ENCODE measurements at regions not wholly inside any gene's neighbourhood (a gene's known extent, or its start where the extent isn't known, plus 50 kb on each side); places are given as distances from the start of the nearest gene placed in this dataset.

DNA sequence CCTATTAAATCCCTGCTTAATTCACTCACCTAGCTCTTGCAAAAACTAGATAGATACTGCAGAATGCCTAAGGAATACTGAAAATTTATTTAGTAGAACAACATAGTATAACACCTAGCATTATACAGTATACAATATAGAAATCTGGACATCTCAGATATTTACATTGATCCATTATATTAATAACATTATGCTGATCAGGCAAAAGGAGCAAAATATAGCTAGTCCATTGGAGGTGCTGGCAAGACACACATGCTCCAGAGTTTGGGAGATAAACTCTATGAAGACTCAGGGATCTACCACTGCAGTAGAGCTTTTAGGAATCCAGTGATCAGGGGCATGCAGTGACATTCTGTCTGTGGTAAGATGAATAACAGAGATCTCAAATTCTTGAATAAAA, 357.6 kb downstream of the TBC1D4 start:
- no peak for DNase-seq

DNA sequence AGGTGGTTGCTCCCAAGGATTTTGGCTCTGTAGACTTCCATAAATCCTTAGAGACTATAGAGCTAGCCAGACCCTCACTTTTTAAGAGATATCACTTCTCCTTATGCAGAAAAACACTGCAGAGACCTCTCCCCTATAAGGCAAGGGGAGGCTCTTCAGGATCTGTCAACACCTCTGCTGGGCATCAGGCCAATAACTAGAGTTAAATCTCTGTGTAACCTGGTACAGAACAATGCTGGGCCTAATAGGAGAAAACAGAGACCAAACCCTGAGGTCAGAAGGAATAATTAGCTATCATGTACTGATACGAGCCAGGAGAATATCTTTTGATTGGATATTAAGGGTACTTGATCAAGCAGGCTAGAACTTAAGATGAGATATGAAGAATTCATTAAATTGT, 358.5 kb downstream of the TBC1D4 start:
- no peak for DNase-seq

DNA sequence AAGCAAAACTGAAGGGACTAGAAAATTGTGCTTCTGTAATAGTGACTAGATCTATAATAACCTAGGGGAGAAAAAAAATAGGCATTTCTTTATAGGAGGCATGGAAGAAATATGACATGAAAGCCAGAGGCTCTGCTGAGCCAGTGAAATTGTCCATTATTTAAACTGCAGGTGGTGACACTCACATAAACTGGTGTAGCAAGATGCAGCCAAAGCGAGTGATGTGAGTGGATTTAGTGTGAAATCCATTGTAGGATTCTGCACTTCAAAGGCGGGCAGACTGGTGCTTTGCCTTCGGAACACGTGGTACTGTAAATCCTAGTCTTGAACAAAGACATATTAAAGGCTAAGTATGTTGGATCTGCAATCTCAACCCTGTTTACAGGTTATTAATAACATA, 361.9 kb downstream of the TBC1D4 start:
- DNase-seq: no peak

DNA sequence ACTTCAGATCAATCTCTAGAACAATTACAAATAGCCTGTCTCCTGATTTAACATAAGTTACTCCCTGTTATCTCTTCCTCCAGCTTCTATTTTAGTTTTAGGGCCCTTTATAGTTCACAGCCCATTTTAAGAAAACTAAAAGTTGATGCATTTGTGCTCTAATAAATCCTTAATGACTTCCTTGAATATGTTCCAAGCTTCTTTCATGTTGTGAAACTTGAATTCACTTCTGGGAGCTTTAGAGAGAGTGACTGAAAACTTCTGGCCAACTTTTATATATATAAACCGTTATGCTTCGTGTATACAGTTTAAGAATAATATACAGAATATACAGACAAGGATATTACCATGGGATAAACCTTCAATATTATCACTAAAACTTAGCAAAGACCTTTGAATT, 366.8 kb downstream of the TBC1D4 start:
- no peak for DNase-seq

DNA sequence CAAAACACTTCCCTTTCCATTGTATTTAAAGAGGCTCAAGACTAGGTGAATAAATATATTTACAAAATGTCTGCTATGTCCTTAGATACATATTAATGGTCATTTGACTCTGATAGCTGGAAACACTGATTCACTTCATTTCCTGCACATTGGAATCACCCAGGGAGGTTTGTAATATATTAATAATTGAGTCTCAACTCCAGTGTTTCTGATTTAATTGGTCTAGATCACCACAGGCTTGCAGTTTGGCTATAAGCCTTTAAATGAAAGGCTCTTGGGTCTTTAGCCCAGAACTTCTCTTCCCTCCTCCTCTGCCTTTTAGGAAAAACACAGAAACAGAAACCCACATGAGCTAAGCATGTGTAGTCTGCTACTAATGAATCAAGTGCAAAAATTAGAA, 378.0 kb downstream of the TBC1D4 start:
- no peak for DNase-seq

DNA sequence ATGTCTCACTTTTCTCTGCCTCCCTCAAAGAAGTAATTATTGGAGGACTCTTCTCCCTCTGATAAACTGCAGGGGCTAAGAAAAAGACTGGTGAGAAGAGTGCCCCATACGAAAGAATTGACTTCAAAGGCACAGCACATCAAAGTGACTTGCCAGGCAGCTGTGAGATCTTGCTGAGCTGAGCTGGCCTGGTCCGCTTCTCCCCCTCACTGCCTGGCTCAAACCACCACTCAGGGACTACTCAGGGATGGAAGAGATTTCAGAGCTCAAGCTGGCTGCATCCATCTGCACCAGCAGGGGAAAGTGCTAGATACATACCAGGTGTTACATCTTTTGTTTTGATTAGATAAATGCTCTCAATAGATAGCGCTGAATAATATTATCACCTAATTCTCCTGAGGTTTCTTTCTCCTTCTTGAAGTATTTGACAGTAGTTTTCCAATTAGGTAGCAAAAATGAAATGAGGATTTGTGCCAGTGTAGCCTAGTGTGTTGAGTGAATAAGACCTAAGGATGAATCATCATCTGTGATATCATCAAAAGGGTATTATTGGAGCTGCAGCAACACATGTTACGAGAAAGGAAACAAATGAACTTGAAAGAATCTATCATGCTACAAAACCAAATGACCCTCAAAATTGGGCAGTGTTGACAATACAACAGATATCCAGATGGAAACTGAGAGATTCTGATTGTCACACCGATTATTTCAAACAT, 379.8 kb downstream of the TBC1D4 start:
- DNase-seq: no peak

DNA sequence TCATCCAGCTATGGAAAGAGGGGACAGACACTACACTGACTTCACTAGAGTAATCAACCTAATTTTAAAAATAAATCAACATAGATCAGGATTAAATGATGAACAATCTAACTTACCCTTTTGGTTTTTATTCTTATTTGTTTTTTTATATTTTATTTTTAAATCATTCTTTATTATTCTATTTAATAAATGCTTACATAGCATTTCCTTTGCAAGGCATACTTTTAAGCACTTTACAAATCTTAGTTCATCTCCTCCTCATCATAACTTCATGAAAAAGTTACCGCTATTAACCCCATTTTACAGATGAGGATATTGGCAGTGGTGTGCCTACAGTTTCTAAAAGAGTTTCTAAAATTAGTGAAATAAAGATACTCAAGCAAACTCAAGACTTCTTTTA, 380.6 kb downstream of the TBC1D4 start:
- no peak for DNase-seq

DNA sequence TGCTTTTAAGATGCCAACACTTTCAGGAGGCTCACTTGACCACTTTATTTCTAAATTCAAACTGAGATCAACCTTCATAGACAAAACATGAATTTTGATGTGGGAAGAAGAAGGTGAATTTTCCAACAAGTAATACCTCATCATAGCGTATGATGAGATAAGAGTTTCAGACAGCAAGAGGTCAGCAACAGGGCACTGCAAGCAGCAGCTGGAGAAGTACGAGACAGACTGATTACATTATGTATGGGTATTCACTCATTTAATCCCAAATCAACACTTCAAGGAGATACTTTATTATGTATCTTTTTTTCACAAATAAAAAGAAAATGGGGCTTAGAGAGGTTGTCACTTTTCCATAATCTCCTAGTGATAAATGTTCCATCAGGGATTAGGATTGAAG, 389.8 kb downstream of the TBC1D4 start:
- DNase-seq: no peak

DNA sequence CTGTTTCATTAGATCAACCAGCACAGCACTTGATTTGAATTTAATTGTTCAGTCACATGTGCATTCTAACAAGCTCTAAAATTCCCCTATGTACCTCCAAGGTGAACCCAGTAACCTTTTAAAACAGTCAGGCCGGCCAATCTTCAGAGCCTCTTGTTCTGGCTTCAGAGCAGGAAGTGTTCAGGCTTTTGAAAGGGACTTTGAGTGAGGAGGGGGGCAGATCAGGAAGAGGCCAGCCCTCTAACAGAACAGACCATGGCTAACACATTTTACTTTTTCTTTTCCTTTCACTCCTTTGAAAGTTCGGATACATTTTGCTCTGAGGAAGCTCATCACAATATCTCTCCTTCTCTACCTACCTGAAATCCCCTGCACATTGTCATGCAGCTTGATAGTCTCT, 390.3 kb downstream of the TBC1D4 start:
- no peak for DNase-seq

DNA sequence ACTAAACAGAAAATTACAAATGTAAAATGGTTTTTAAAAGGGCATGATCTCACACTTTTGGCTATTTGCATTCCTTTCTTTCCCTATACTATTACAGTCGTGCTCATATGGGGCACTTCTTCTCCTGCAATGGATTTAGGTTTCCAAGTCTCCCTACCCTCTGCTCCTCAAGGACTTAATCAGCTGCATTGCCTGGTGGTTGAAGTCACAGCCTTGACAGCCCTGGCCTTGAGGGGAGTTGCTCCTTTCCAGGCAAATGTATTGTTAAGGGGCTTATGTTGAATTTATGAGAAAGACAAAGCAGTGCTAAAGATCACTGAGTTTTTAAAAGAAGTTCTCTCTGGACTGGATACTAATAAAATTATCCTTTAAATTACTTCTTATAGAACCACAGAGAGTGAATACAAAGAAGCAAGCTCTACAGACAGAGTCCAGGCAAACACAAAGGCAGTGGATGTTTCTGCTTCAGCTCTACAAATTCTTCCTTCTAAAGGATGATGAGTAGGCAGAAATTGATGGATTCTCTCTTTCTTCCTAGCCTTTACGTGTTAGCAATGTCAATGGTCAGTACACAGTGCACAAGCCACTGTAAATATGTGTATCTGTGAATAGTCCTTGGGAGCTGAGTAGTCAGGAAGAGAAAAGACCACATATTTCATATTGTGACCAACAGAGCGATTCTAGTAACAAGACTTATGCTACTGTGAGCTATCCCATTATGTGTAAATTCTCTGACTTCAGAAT, 390.9 kb downstream of the TBC1D4 start:
- DNase-seq: no peak

DNA sequence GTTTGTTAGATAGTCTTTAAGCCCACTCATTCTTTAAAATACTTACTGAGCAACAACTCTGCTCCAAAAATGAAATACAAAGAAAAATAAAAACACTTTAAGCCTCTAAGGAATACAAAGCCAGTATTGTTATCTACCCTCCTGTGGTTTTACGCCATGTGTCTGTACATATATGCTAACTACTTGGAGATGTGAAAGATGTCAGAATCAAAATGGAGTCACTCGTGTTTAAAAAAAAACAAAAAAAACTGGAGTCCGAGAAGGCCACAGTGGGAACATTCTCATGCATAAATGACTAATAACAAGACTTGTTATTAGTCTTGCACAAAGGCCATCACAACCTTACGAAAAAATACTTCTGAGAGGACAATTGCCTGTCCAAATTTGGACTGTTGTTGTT, 393.1 kb downstream of the TBC1D4 start:
- DNase-seq: no peak

DNA sequence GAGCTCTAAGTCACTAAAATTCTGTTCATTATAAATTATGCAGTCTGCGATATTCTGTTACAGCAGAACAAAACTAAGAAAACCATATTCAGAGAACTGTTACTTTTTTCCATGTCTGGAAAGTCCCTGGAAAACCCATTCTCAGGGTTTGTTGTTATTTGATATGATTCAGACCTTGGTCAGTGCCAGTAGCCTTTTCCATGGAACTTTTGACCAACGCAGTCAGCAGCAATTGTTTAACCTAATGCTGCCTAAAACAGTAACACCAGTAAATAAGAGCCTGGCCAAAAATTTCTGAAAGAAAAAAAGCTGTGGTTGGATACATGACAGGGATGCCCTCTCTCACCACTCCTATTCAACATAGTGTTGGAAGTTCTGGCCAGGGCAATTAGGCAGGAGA, 402.7 kb downstream of the TBC1D4 start:
- no peak for DNase-seq

DNA sequence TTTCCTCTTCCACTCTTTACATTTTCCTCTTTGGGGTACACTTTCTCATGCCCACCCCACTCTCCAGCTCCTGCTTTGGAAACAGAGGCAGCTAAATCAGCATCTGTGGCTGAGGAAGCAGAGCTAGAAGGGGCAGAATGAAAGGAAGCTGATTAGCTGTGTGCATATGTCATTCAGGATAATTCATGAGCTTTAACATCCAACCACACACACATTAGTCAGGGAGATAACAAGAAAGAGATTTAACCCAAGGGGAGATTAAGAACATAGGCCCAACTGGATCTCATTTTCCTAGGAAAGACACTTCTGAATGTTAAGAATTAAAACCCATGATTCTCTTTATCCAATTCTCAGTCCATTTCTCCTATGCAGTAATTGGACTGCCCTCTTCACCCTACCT, 405.5 kb downstream of the TBC1D4 start:
- DNase-seq: no peak

DNA sequence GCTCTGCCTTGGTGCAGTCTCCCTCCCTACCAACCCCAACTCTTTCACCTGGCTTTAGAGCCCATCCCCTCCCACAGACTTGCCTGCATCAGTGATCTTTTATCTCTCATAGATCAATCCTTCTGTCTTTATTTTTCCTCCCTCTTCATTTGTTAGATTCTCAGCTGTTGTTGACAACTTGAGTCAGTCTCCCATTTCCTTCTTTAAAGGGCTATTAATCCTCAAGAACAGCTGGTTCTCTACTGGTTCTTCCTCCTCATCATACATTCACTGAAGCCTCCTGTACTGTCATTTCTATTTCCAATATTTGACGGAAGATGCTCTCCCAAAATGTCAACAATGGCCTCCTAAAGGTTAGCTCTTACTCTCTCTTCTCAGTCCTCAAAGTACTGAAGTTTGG, 408.2 kb downstream of the TBC1D4 start:
- DNase-seq: no peak

DNA sequence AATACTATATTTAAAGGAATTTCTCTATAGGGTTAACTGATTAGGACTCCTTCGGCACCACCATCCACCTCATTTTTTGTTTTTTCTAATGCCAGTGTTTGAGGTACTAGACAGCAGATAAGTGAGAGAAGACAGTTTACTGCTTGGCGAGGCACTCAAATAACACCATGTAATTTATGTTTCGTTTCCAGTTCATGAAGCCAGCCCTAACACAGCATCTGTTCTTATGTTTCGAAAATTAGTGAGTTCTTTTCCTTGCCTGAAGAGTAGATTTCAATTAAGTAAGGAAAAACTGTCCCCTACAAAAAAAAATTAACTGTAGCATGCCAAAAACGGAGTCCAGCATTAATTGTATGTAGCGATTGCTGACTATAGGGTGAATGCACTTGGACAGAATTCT, 409.1 kb downstream of the TBC1D4 start:
- DNase-seq: no peak

DNA sequence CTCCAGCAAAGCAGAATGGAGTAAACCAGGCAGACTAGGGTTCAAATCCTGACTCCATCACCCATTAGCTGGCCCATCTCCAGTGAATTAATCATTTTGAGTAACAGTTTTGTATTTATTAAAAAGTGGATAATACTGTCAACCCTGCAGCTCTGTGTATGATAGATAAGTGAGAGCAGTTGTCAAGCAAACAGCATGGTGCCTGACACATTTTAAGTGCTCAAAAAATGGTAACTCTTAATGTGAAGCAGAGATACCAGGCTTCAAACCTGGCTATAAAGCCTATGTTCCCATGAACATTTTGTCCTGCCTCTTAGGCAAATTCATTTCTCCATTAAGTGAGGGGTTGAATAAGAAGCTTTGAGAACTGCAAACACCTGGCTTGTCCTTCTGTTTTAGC, 409.6 kb downstream of the TBC1D4 start:
- DNase-seq: no peak

DNA sequence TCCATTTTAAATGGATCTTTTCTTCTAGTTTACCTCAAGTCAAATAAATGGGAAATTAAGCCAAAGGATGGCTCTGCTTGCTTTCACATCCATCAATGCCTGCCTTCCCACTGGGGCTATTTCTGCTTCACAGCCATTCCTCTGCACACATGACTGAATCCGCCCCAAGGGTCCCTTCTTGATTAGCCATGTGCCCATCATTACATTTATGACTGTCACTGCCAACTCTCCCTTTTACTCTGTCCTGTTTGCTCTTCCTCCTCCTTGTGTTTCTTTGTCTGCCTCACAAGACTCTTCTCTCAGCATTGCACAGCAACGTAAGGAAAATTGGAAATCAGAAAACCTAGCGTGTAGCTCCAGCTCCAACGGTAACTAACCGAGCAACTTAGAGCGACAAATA, 410.2 kb downstream of the TBC1D4 start:
- DNase-seq: no peak

DNA sequence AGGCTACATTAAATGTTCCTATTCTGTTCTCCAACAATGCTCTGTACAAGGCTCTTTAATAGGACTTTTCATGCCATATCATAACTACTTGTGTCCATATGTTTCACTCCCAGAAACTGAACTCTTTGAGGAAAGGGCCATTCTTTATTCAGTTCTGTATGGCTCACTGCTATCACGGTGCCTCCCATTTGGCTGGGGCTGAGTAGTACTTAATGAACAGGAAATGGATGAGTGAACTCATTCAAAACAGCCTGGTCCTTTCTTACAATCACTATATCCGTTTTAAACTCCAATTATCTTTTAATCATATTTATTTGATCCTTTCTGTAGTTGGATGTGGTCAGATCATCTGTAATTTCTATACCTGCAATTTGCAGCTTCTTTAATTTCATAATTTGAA, 410.6 kb downstream of the TBC1D4 start:
- DNase-seq: no peak

DNA sequence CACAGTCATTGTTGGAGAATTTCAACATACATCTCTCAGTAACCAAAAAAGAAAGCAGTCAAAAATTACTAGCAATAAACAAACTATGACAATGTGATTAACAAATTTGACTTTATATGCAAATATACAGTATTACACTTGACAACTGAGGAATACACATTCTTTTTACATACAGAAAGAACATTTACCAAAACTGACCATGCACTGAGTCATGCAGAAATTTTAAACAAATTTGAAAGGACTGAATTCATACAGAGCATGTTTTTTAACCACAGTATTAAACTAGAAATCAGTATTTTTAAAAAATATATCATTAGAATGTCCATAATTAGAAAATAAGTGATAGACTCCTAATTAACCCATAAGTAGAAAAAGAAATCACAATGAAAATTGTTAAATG, 420.1 kb downstream of the TBC1D4 start:
- no peak for DNase-seq

DNA sequence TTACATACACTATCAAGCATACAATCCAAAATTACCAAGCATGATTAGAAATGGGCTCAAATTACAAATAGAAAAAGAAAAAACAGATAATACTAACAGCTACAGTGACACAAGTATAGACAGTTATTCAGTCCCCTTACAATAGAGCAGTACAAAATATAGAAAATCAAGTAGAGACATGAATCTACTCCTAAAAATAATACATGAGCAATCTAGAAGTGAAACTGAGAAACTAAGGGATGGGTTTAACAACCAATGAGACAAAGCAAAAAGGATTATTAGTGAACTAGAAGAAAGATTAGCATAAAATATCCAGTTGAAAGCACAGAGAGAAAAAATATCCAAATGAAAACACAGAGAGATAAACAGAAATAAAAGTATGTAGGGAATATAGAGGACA, 426.7 kb downstream of the TBC1D4 start:
- no peak for DNase-seq

DNA sequence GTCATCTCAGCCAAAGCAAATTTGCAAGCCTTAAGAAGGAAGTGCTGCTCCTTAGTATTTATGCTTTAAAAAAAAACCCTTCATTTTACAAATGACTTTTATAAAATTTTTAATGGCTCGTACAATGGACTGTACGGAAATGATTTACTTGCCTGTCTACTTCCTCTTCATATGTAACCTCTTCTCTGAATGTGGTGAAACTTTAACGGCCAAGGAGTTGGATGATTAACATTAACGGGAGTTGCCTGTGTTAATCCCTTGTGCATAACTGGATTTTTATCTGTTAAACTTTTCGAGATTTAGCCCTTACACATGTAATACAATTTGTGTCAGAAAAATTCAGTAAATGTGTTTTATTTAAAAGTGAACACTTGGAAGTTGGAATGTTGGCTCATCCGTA, 429.4 kb downstream of the TBC1D4 start:
- no peak for DNase-seq

DNA sequence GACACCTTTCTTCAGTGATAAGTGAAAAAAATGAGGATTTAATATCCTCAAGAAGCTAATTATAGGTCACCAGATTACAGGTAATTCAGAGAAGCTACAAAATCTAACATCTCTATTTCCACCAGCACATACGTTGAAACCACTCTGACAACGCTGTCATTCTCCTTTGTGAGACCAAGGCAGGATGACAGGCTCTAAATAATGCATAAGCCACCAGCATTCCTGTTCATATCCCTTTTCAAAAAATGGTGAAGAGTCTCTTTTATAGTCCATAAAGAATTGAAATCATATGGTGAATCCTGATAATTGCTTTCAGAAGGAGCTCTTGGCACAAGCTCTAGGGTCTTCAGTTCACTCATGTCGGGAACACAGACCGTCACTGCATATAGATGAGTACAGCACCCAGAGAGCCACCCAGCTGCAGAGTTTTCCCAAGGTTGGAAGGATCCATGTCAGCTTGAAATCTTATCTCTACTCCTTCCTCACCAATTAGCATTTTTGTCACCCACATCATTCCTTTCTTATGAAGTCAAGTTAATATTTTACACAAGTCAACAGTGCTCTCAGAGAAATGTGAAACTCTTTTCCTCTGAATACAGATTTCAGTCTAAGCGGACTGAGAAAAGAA, 431.4 kb downstream of the TBC1D4 start:
- no peak for DNase-seq

DNA sequence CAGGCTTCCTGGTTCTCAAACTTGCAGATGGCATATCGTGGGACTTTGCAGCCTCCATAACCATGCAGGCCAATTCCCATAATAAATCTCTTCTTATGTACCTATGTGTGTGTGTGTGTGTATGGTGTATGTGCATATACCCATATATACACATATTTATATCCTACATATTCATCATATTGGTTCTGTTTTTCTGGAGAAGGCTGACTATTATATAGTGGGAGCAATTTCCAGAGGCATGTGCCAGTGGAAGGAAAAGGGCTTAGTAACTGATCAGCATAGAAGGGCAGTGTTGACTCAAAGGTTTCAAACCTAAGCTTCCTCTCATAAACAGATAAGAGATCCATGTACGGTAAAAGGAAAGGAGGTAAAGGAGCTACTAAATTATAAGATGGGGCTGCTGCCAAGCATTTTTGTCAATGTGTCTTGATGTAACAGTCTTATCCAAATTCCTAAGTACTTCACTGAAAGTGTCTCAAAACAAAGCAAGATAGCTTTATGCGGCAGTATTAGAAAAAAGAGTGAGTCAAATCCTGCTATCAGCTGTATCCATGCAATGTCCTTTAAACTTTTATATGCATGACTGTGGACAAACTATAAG, 432.1 kb downstream of the TBC1D4 start:
- no peak for DNase-seq

DNA sequence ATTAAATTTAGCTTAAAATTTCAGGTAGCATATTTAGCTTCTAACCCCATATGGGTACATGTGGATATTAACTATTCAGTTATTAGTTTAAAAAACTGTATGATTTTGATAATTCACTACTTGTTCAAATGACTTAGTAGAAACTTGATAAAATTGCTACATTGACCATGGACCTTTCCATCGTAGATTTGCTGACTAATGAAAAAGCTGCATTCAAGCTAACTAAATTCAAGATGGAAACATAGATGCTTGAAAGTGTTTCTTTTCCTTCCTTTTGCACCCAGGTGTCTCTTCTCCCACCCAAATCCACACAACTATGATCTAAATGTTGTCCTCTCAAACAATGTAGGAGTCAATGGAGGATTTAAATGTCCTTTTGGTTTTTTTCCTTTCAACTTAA, 439.2 kb downstream of the TBC1D4 start:
- no peak for DNase-seq

Measured in cerebellar nuclear complex (tissue), 1 donor.